Common myeloid progenitor, CD34-positive (primary cell): ENCODE measurements at regions not wholly inside any gene's neighbourhood (a gene's known extent, or its start where the extent isn't known, plus 50 kb on each side); places are given as distances from the start of the nearest gene placed in this dataset.

Source experiments
- CTCF ChIA-PET: fragments of 350-600 bp; sonication (Branson Sonifier 250); formaldehyde crosslinking; loops from one replicate; lab custom pipeline; 2021; ENCODE audit warnings: antibody characterized with exemption; lab: Charles Lee
- POLR2A ChIA-PET: fragments of 350-600 bp; sonication (Branson Sonifier 250); formaldehyde crosslinking; loops from one replicate; lab custom pipeline; 2021; ENCODE audit warnings: antibody characterized with exemption; lab: Charles Lee
- DNase-seq, 3 donors: peaks; one replicate each; pipeline versions ENCODE4 v3.0.0 to v3.0.0-alpha.2; 2013
- H3K27ac ChIP-seq, 2 experiments: 1 replicate in 1 of 2; 2 replicates in 1 of 2; pipeline ENCODE4 v1.7.0; 2013; ENCODE audit warnings: inconsistent platforms in 2 of 2, low read length in 2 of 2, mild to moderate bottlenecking in 2 of 2, low read depth in 1 of 2, moderate library complexity in 1 of 2; ENCODE audit not compliant: severe bottlenecking in 2 of 2, insufficient read depth in 1 of 2, poor library complexity in 1 of 2
- H3K27me3 ChIP-seq, 5 experiments: replicated peaks in 2 of 5; 1 replicate in 3 of 5; 2 replicates in 2 of 5; pipeline versions ENCODE4 v1.6.1 to v1.7.0; 2013; ENCODE audit warnings: low read length in 4 of 5, mild to moderate bottlenecking in 2 of 5, moderate library complexity in 2 of 5, inconsistent platforms in 1 of 5; ENCODE audit not compliant: insufficient read depth in 5 of 5, control insufficient read depth in 4 of 5
- H3K36me3 ChIP-seq, 4 experiments: 1 replicate in 2 of 4; 2 replicates in 2 of 4; pipeline versions ENCODE4 v1.6.1 to v1.7.0; 2013; ENCODE audit warnings: low read length in 3 of 4, control low read depth in 1 of 4, mild to moderate bottlenecking in 1 of 4; ENCODE audit not compliant: control insufficient read depth in 4 of 4, insufficient read depth in 4 of 4
- H3K4me1 ChIP-seq, 4 experiments: 1 replicate in 3 of 4; 2 replicates in 1 of 4; pipeline versions ENCODE4 v1.6.1 to v1.7.1; 2013; ENCODE audit warnings: low read length in 3 of 4, mild to moderate bottlenecking in 3 of 4, control low read depth in 1 of 4, inconsistent platforms in 1 of 4, moderate library complexity in 1 of 4; ENCODE audit not compliant: control insufficient read depth in 4 of 4, insufficient read depth in 4 of 4; ENCODE audit errors: control extremely low read depth in 1 of 4
- H3K4me3 ChIP-seq, 7 experiments: 1 replicate in 4 of 7; 2 replicates in 3 of 7; pipeline versions ENCODE4 v1.5.1 to v1.7.0; 2013; ENCODE audit warnings: mild to moderate bottlenecking in 7 of 7, low read length in 6 of 7, moderate library complexity in 6 of 7, inconsistent platforms in 2 of 7, low read depth in 2 of 7, control low read depth in 1 of 7; ENCODE audit not compliant: insufficient read depth in 4 of 7, control insufficient read depth in 1 of 7; ENCODE audit errors: extremely low read depth in 1 of 7
- H3K9me3 ChIP-seq, 5 experiments: 1 replicate in 4 of 5; 2 replicates in 1 of 5; pipeline versions ENCODE4 v1.6.1 to v1.7.1; 2013; ENCODE audit warnings: low read length in 4 of 5, mild to moderate bottlenecking in 2 of 5, inconsistent platforms in 1 of 5, low read depth in 1 of 5, moderate library complexity in 1 of 5; ENCODE audit not compliant: control insufficient read depth in 4 of 5, insufficient read depth in 2 of 5; ENCODE audit errors: control extremely low read depth in 1 of 5
- WGBS: methylation state at CpG from one replicate; pipeline ENCODE4 v1.1.5; 2013; ENCODE audit not compliant: insufficient coverage; 5-methylcytosine and 5-hydroxymethylcytosine counted together

- ChIA-PET POLR2A (no interaction called here), CTCF (no interaction called here)
- no peak for DNase-seq
- H3K36me3 ChIP-seq = no peaks in the 10 kb centered on the region
- no peaks in the 10 kb centered on the region for H3K9me3 ChIP-seq
- WGBS = 93% methylated on average over 2 of the region's 2 CpGs
- no peak overlapping the region for H3K27ac ChIP-seq
- no peak overlapping the region for H3K4me3 ChIP-seq
- H3K27me3 ChIP-seq = no peaks in the 10 kb centered on the region
- no peaks in the 10 kb centered on the region for H3K4me1 ChIP-seq
Measured at GRCh38 chr7:83866582-83866981, 217.6 kb upstream of the SEMA3E start.

GRCh38 chr7:83864551-83864950, 215.6 kb upstream of the SEMA3E start:
- WGBS = no CpG with 5 or more reads among the region's 2 CpGs
- POLR2A ChIA-PET = no interaction called here
- Histone ChIP-seq H3K4me3 (no peak overlapping the region), H3K36me3 (no peaks in the 10 kb centered on the region), H3K9me3 (no peaks in the 10 kb centered on the region), H3K4me1 (no peaks in the 10 kb centered on the region), H3K27me3 (no peaks in the 10 kb centered on the region), H3K27ac (no peak overlapping the region)
- DNase-seq = no peak
- CTCF ChIA-PET = no interaction called here

GRCh38 chr7:83863906-83864305, 215.0 kb upstream of the SEMA3E start:
- ChIA-PET POLR2A (no interaction called here), CTCF (no interaction called here)
- Histone ChIP-seq H3K9me3 (no peaks in the 10 kb centered on the region), H3K36me3 (no peaks in the 10 kb centered on the region), H3K27me3 (no peaks in the 10 kb centered on the region), H3K27ac (no peak overlapping the region), H3K4me1 (no peaks in the 10 kb centered on the region), H3K4me3 (no peak overlapping the region)
- no peak for DNase-seq
- 100% methylated on average over 1 of the region's 2 CpGs for WGBS

GRCh38 chr7:83861876-83862275, 212.9 kb upstream of the SEMA3E start:
- H3K4me3 ChIP-seq = no peak overlapping the region
- no peak overlapping the region for H3K27ac ChIP-seq
- DNase-seq = no peak
- WGBS = 78% methylated on average over 1 of the region's 3 CpGs
- CTCF ChIA-PET = no interaction called here
- no peaks in the 10 kb centered on the region for H3K4me1 ChIP-seq
- POLR2A ChIA-PET = interaction anchor here (0.6 kb wide), 1 partner anchor 813 kb away, joined by 3 read pairs; no protein-coding TSS in a partner anchor
- H3K27me3 ChIP-seq = no peaks in the 10 kb centered on the region
- no peaks in the 10 kb centered on the region for H3K9me3 ChIP-seq
- H3K36me3 ChIP-seq = no peaks in the 10 kb centered on the region

GRCh38 chr7:83859827-83860226, 210.9 kb upstream of the SEMA3E start:
- H3K36me3 ChIP-seq = no peaks in the 10 kb centered on the region
- H3K27ac ChIP-seq = no peak overlapping the region
- no peak overlapping the region for H3K4me3 ChIP-seq
- 80% methylated on average over 1 of the region's 1 CpG for WGBS
- no peaks in the 10 kb centered on the region for H3K4me1 ChIP-seq
- ChIA-PET CTCF (no interaction called here), POLR2A (no interaction called here)
- H3K27me3 ChIP-seq = no peaks in the 10 kb centered on the region
- no peaks in the 10 kb centered on the region for H3K9me3 ChIP-seq
- DNase-seq = no peak

- H3K27me3 ChIP-seq = no peaks in the 10 kb centered on the region
- H3K4me3 ChIP-seq = no peak overlapping the region
- no peak overlapping the region for H3K27ac ChIP-seq
- H3K9me3 ChIP-seq = no peaks in the 10 kb centered on the region
- H3K4me1 ChIP-seq = no peaks in the 10 kb centered on the region
- POLR2A ChIA-PET = no interaction called here
- H3K36me3 ChIP-seq = no peaks in the 10 kb centered on the region
- CTCF ChIA-PET = no interaction called here
- 40% methylated on average over 1 of the region's 1 CpG for WGBS
- no peak for DNase-seq
Measured at GRCh38 chr7:83857691-83858090, 208.8 kb upstream of the SEMA3E start.

GRCh38 chr7:83856094-83856493, 207.2 kb upstream of the SEMA3E start:
- H3K36me3 ChIP-seq = no peaks in the 10 kb centered on the region
- H3K4me1 ChIP-seq = no peaks in the 10 kb centered on the region
- DNase-seq = no peak
- WGBS = no CpG with 5 or more reads among the region's 5 CpGs
- ChIA-PET POLR2A (no interaction called here), CTCF (interaction anchor here (0.6 kb wide), 1 partner anchor 1168 kb away, joined by 3 read pairs; no protein-coding TSS in a partner anchor)
- H3K9me3 ChIP-seq = no peaks in the 10 kb centered on the region
- H3K4me3 ChIP-seq = no peak overlapping the region
- H3K27me3 ChIP-seq = no peaks in the 10 kb centered on the region
- H3K27ac ChIP-seq = no peak overlapping the region
